ENCODE measurements at regions not wholly inside any gene's neighbourhood (a gene's known extent, or its start where the extent isn't known, plus 50 kb on each side); places are given as distances from the start of the nearest gene placed in this dataset.

DNA sequence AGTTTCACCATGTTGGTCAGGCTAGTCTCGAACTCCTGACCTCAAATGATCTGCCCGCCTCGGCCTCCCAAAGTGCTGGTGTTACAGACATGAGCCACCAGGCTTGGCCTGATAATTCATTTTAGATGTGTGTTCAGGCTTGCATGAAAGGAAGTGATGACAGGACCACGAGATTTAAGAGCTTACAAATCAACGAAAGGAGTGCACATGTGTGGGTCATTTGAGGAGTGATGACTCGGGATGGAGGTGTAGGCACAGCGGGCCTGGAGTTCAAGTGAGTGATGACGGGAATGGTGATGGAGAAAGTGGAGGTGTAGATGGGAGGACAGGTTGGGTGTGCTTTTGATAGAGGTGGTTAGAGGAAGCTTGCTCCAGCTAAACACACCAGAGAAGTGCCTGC lies 742.4 kb downstream of the GALR1 start:
- H3K4me3 ChIP-seq (replicated peaks; ENCODE audit: low read depth, low read length) = no peak overlapping the region
- TF ChIP-seq, protein P1, sequence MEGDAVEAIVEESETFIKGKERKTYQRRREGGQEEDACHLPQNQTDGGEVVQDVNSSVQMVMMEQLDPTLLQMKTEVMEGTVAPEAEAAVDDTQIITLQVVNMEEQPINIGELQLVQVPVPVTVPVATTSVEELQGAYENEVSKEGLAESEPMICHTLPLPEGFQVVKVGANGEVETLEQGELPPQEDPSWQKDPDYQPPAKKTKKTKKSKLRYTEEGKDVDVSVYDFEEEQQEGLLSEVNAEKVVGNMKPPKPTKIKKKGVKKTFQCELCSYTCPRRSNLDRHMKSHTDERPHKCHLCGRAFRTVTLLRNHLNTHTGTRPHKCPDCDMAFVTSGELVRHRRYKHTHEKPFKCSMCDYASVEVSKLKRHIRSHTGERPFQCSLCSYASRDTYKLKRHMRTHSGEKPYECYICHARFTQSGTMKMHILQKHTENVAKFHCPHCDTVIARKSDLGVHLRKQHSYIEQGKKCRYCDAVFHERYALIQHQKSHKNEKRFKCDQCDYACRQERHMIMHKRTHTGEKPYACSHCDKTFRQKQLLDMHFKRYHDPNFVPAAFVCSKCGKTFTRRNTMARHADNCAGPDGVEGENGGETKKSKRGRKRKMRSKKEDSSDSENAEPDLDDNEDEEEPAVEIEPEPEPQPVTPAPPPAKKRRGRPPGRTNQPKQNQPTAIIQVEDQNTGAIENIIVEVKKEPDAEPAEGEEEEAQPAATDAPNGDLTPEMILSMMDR (IDR thresholded peaks at IDR 0.05; ENCODE audit: low read length, missing control alignments) = no peak
- DNase-seq (ENCODE audit: low read depth) = no peak

DNA sequence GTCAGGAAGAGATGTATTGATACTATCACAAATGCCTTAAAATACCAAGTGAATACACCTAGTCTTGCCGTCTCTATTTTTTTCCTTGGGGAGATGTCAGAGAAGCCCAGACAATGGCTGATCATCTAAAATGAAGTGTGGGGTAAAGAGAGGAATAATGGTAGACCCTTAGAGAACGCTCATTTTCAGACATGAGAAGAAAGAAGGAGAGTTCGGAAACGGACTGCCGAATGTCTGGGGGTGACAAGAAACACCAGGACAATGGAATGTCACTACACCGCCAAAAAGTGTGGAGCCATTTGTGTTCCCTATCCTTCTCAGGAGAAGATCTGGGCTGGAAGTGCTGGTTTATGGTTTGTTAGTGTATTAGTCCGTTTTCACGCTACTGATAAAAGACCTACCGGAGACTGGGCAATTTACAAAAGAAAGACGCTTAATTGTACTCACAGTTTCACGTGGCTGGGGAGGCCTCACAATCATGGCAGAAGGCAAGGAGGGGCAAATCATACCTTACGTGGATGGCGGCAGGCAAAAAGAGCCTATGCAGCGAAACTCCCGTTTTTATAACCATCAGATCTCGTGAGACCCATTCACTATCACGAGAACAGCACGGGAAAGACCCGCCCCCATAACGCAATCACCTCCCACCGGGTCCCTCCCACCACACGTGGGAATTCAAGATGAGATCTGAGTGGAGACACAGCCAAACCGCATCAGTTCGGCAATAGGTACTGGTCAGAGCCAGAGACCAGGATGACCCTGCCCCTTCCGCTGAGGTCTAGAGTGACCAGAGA lies 743.7 kb downstream of the GALR1 start:
- TF ChIP-seq, protein P1 (IDR thresholded peaks at IDR 0.05; ENCODE audit: low read length, missing control alignments) = no peak
- DNase-seq (ENCODE audit: low read depth) = no peak
- no peak overlapping the region for H3K4me3 ChIP-seq (replicated peaks; ENCODE audit: low read depth, low read length)

DNA sequence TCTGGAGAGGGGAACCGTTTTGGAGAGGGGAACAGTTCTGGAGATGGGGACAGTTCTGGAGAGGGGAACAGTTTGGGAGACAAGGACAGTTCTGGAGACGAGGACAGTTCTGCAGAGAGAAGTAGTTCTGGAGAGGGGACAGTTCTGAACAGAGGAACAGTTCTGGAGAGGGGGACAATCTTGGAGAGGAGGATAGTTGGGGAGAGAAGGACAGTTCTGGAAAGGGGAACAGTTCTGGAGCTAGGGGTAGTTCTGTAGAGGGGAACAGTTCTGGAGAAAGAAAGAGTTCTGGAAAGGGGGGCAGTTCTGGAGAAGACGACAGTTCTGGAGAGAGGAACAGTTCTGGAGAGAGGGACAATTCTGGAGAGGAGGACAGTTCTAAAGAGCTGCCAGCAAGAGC lies 745.9 kb downstream of the GALR1 start:
- H3K4me3 ChIP-seq (replicated peaks; ENCODE audit: low read depth, low read length) = no peak overlapping the region
- TF ChIP-seq, protein P1 (IDR thresholded peaks at IDR 0.05; ENCODE audit: low read length, missing control alignments) = no peak
- no peak for DNase-seq (ENCODE audit: low read depth)

DNA sequence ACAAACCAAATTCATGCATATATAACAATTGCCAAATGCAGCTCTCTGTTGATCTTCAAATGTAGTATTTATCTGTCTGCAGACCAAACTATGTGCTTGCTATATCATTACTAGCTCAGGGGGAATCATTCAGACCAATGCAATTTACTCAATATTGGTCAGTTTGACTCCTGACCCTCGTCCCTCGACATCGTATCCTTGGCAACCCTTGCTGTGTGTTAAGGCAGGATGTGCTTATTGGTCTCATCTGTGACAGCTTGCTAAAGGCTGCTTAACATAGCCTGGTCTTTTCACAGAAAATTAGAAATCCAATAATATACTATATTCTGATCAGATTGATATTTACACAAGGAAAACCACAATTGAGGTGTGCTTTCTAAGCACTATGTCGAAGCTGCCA lies 747.1 kb downstream of the GALR1 start:
- no peak for DNase-seq (ENCODE audit: low read depth)
- TF ChIP-seq, protein P1 (IDR thresholded peaks at IDR 0.05; ENCODE audit: low read length, missing control alignments) = no peak

DNA sequence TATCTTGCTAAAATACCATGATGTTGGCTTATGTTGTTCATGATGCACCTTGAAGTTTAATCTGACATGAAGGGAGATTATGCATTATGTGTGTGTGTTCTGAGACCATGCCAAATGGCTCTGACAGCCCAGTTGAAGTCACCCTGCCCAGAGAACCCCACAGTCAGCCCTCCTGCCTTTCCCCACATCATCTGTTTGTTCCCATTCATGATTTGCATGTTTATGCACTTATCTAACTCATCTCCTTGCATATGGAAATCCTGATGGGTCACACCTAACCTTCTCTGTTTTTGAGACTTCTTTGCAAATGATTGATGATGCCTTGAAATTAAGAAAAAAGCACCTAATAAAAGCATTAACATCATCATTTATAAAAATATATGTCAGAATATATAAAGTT lies 752.2 kb downstream of the GALR1 start:
- TF ChIP-seq, protein P1 (IDR thresholded peaks at IDR 0.05; ENCODE audit: low read length, missing control alignments) = no peak
- H3K4me3 ChIP-seq (replicated peaks; ENCODE audit: low read depth, low read length) = no peak overlapping the region
- DNase-seq (ENCODE audit: low read depth) = no peak

More for the DNA sequence above, 747.1 kb downstream of the GALR1 start:
- no peak overlapping the region for H3K4me3 ChIP-seq (replicated peaks; ENCODE audit: low read depth, low read length)

DNA sequence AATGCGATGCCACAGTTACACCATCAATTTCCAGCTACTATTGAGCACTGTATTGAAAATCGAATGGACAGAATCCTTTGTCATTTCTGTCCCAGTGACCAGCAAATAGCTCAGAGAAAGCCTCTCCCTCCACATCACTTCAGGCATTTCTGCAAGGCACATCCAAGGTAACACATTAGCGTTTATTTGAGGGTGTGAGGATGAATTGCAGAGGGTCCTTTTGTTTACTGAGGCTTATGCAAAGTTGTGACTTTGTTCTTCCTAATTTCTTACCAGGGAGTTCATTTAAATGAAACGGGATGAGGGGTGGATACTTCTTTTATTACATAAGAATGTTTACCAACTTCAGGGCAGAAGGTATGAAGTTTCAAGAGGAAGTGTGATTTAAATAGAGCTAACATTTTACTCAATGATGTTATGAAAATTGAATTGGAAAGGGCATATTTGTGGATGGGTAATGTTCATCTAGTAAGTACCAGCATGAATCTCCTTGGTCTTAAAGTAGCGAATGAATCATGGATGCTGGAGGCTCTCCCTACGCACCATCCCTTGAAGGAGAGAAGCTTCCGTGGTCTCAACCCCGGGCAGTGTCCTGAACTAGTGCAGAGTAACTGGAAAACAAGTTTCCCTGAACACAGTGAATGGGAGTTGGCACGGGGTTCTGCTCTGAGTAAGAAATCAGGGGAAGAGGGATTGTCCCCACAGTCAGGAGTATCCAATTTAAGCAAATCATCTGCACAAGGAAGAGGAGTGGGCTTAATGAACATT lies 756.5 kb downstream of the GALR1 start:
- TF ChIP-seq, protein P1 (IDR thresholded peaks at IDR 0.05; ENCODE audit: low read length, missing control alignments) = no peak
- no peak for DNase-seq (ENCODE audit: low read depth)
- H3K4me3 ChIP-seq (replicated peaks; ENCODE audit: low read depth, low read length) = no peak overlapping the region

Data from fibroblast of pulmonary artery (primary cell).